Activated T-cell treated with anti-CD3 and anti-CD28 coated beads, Interleukin-2, amount 50 U/mL, for 72 hours (primary cell): ENCODE measurements at regions not wholly inside any gene's neighbourhood (a gene's known extent, or its start where the extent isn't known, plus 50 kb on each side); places are given as distances from the start of the nearest gene placed in this dataset.

Source experiments
- ATAC-seq, 2 donors: fragments of 150-1000 bp; cut with Tn5 transposase; replicated peaks in 1 of 2; 2 replicates each; pipeline ENCODE4 v1.10.0; 2021; ENCODE audit warnings: moderate library complexity in 2 of 2, mild to moderate bottlenecking in 1 of 2
- DNase-seq, 2 donors: peaks; one replicate each; pipeline ENCODE4 v3.0.0; 2021 to 2022; ENCODE audit warnings: mixed read lengths in 1 of 2
- H3K27ac Mint-ChIP-seq: one replicate; pipeline ENCODE4 v1.8.0; 2022; ENCODE audit warnings: mild to moderate bottlenecking, moderate library complexity, mixed read lengths
- H3K27me3 Mint-ChIP-seq: one replicate; pipeline ENCODE4 v1.8.0; 2022; ENCODE audit warnings: low read depth, mixed read lengths
- H3K36me3 Mint-ChIP-seq, 2 donors: one replicate each; pipeline ENCODE4 v1.8.0; 2022; ENCODE audit warnings: mixed read lengths in 2 of 2, mild to moderate bottlenecking in 1 of 2; ENCODE audit not compliant: insufficient read depth in 2 of 2
- H3K4me1 Mint-ChIP-seq: one replicate; pipeline ENCODE4 v1.8.0; 2022; ENCODE audit warnings: low read depth, mixed read lengths
- H3K4me3 Mint-ChIP-seq, 2 donors: one replicate each; pipeline ENCODE4 v1.8.0; 2022; ENCODE audit warnings: mild to moderate bottlenecking in 2 of 2, mixed read lengths in 2 of 2, moderate library complexity in 2 of 2
- H3K9me3 Mint-ChIP-seq, 2 donors: one replicate each; pipeline ENCODE4 v1.8.0; 2022; ENCODE audit warnings: mixed read lengths in 2 of 2

- Mint-ChIP-seq H3K36me3 (peaks cover 0 to 3% of the 10 kb centered on the region in 2 donors), H3K4me3 (no peak overlapping the region), H3K4me1 (no peaks in the 10 kb centered on the region), H3K27ac (no peak overlapping the region), H3K27me3 (no peaks in the 10 kb centered on the region), H3K9me3 (peaks cover 0 to 3% of the 10 kb centered on the region in 2 donors)
- no peak for ATAC-seq
- no peak for DNase-seq
These were observed 457.0 kb downstream of the USP25 start for GRCh38 chr21:16186742-16187141.

GRCh38 chr21:16187603-16188301 is 458.0 kb downstream of the USP25 start:
- DNase-seq (no peak), ATAC-seq (no peak)
- Mint-ChIP-seq H3K4me1 (no peaks in the 10 kb centered on the region), H3K9me3 (peaks cover 0 to 3% of the 10 kb centered on the region in 2 donors), H3K27me3 (no peaks in the 10 kb centered on the region), H3K4me3 (no peak overlapping the region), H3K36me3 (peaks cover 0 to 3% of the 10 kb centered on the region in 2 donors), H3K27ac (no peak overlapping the region)

- Mint-ChIP-seq H3K4me3 (no peak overlapping the region), H3K27me3 (no peaks in the 10 kb centered on the region)
These were observed 463.1 kb downstream of the USP25 start for GRCh38 chr21:16192902-16193301.

GRCh38 chr21:16193496-16194094 is 463.8 kb downstream of the USP25 start:
- no peak for ATAC-seq
- DNase-seq = no peak
- Mint-ChIP-seq H3K4me1 (peaks cover 29% of the 10 kb centered on the region), H3K36me3 (peaks cover 0 to 3% of the 10 kb centered on the region in 2 donors), H3K4me3 (no peak overlapping the region), H3K9me3 (peaks cover 0 to 3% of the 10 kb centered on the region in 2 donors), H3K27ac (no peak overlapping the region), H3K27me3 (peaks cover 5% of the 10 kb centered on the region)

More at GRCh38 chr21:16192902-16193301, 463.1 kb downstream of the USP25 start:
- Mint-ChIP-seq H3K4me1 (peaks cover 26% of the 10 kb centered on the region), H3K9me3 (peaks cover 0 to 3% of the 10 kb centered on the region in 2 donors), H3K27ac (no peak overlapping the region), H3K36me3 (peaks cover 0 to 3% of the 10 kb centered on the region in 2 donors)
- ATAC-seq = no peak
- no peak for DNase-seq

- Mint-ChIP-seq H3K4me1 (peaks cover 36% of the 10 kb centered on the region), H3K36me3 (peaks cover 0 to 3% of the 10 kb centered on the region in 2 donors)
These were observed 464.5 kb downstream of the USP25 start for GRCh38 chr21:16194095-16194787.

GRCh38 chr21:16194788-16195537 is 465.2 kb downstream of the USP25 start:
- Mint-ChIP-seq H3K4me1 (peaks cover 43% of the 10 kb centered on the region), H3K9me3 (peaks cover 0 to 3% of the 10 kb centered on the region in 2 donors), H3K4me3 (peak overlapping the region; percentile 52 to 67), H3K27me3 (peaks cover 7% of the 10 kb centered on the region), H3K27ac (no peak overlapping the region), H3K36me3 (peaks cover 0 to 3% of the 10 kb centered on the region in 2 donors)
- DNase-seq (no peak), ATAC-seq (no peak)

More at GRCh38 chr21:16194095-16194787, 464.5 kb downstream of the USP25 start:
- peaks cover 7% of the 10 kb centered on the region for H3K27me3 Mint-ChIP-seq
- ATAC-seq (peak in 1 of 2 donors; percentile 75), DNase-seq (peak; percentile 4 to 29)
- H3K9me3 Mint-ChIP-seq = peaks cover 0 to 3% of the 10 kb centered on the region in 2 donors
- H3K27ac Mint-ChIP-seq = no peak overlapping the region
- H3K4me3 Mint-ChIP-seq = peak overlapping the region; percentile 23 to 67

GRCh38 chr21:16195538-16195910 is 465.7 kb downstream of the USP25 start:
- Mint-ChIP-seq H3K4me1 (peaks cover 45% of the 10 kb centered on the region), H3K9me3 (peaks cover 2 to 3% of the 10 kb centered on the region in 2 donors), H3K4me3 (peak overlapping the region; percentile 52 to 67), H3K36me3 (peaks cover 0 to 3% of the 10 kb centered on the region in 2 donors), H3K27ac (no peak overlapping the region), H3K27me3 (peaks cover 7% of the 10 kb centered on the region)
- DNase-seq (no peak), ATAC-seq (peak in 1 of 2 donors; percentile 29)

GRCh38 chr21:16196001-16196400 is 466.2 kb downstream of the USP25 start:
- H3K9me3 Mint-ChIP-seq = peaks cover 2% of the 10 kb centered on the region in 2 donors
- peak overlapping the region in 1 of 2 donors; percentile 52 for H3K4me3 Mint-ChIP-seq
- peaks cover 45% of the 10 kb centered on the region for H3K4me1 Mint-ChIP-seq
- ATAC-seq = no peak
- H3K27ac Mint-ChIP-seq = peak overlapping the region; percentile 46
- H3K36me3 Mint-ChIP-seq = no peaks in the 10 kb centered on the region
- no peak for DNase-seq
- H3K27me3 Mint-ChIP-seq = peaks cover 7% of the 10 kb centered on the region

- DNase-seq (no peak), ATAC-seq (no peak)
- Mint-ChIP-seq H3K9me3 (peaks cover 2 to 5% of the 10 kb centered on the region in 2 donors), H3K4me3 (no peak overlapping the region), H3K27ac (no peak overlapping the region), H3K4me1 (peaks cover 45% of the 10 kb centered on the region), H3K36me3 (no peaks in the 10 kb centered on the region), H3K27me3 (peaks cover 7% of the 10 kb centered on the region)
These were observed 468.8 kb downstream of the USP25 start for GRCh38 chr21:16198546-16198945.

- Mint-ChIP-seq H3K9me3 (peaks cover 2 to 7% of the 10 kb centered on the region in 2 donors), H3K27me3 (peaks cover 7% of the 10 kb centered on the region), H3K36me3 (no peaks in the 10 kb centered on the region), H3K4me1 (peaks cover 38% of the 10 kb centered on the region), H3K27ac (no peak overlapping the region), H3K4me3 (no peak overlapping the region)
- no peak for DNase-seq
- peak in 1 of 2 donors; percentile 72 for ATAC-seq
These were observed 469.8 kb downstream of the USP25 start for GRCh38 chr21:16199539-16199938.

- no peak for ATAC-seq
- no peak for DNase-seq
- Mint-ChIP-seq H3K36me3 (no peaks in the 10 kb centered on the region), H3K9me3 (peaks cover 2 to 7% of the 10 kb centered on the region in 2 donors), H3K27me3 (peaks cover 7% of the 10 kb centered on the region), H3K4me1 (peaks cover 30% of the 10 kb centered on the region), H3K27ac (no peak overlapping the region), H3K4me3 (no peak overlapping the region)
These were observed 471.9 kb downstream of the USP25 start for GRCh38 chr21:16201718-16202117.

- DNase-seq = no peak
These were observed 475.7 kb downstream of the USP25 start for GRCh38 chr21:16205527-16205926.

More at GRCh38 chr21:16205527-16205926, 475.7 kb downstream of the USP25 start:
- Mint-ChIP-seq H3K9me3 (peaks cover 0 to 7% of the 10 kb centered on the region in 2 donors), H3K4me1 (no peaks in the 10 kb centered on the region), H3K4me3 (no peak overlapping the region), H3K36me3 (no peaks in the 10 kb centered on the region), H3K27me3 (no peaks in the 10 kb centered on the region), H3K27ac (no peak overlapping the region)
- no peak for ATAC-seq
